Nephron (organoid): ENCODE measurements at regions not wholly inside any gene's neighbourhood (a gene's known extent, or its start where the extent isn't known, plus 50 kb on each side); places are given as distances from the start of the nearest gene placed in this dataset.

ENCODE experiments used
- H3K27ac Mint-ChIP-seq, 3 experiments: 2 replicates each; pipeline ENCODE4 v1.8.0; 2020; ENCODE audit warnings: mixed read lengths in 3 of 3, mild to moderate bottlenecking in 2 of 3, moderate library complexity in 1 of 3
- H3K27me3 Mint-ChIP-seq: 2 replicates; pipeline ENCODE4 v1.8.0; 2021; ENCODE audit warnings: low read depth, mild to moderate bottlenecking, moderate library complexity, mixed read lengths
- H3K36me3 Mint-ChIP-seq: 2 replicates; pipeline ENCODE4 v1.8.0; 2020; ENCODE audit warnings: low read depth, mixed read lengths
- H3K4me1 Mint-ChIP-seq: 2 replicates; pipeline ENCODE4 v1.8.0; 2020; ENCODE audit warnings: mixed read lengths
- H3K4me3 Mint-ChIP-seq, 3 experiments: 2 replicates each; pipeline ENCODE4 v1.8.0; 2020; ENCODE audit warnings: mild to moderate bottlenecking in 3 of 3, mixed read lengths in 3 of 3, moderate library complexity in 2 of 3
- H3K9me3 Mint-ChIP-seq: 2 replicates; pipeline ENCODE4 v1.8.0; 2020; ENCODE audit warnings: mixed read lengths
- TF ChIP-seq, protein P1 (sequence below), 3 experiments: fragments of 200-600 bp; sonication (generic); IDR thresholded peaks; one replicate each; pipeline ENCODE4 v1.5.0; 2021; ENCODE audit warnings: antibody characterized with exemption in 3 of 3; ENCODE audit not compliant: unreplicated experiment in 3 of 3

GRCh38 chr9:3696368-3696767 is 170.6 kb upstream of the RFX3 start:
- Mint-ChIP-seq H3K4me3 (no peak overlapping the region), H3K36me3 (no peaks in the 10 kb centered on the region), H3K27me3 (no peaks in the 10 kb centered on the region), H3K4me1 (peaks cover 5% of the 10 kb centered on the region), H3K9me3 (no peaks in the 10 kb centered on the region), H3K27ac (no peak overlapping the region)
- TF ChIP-seq, protein P1, sequence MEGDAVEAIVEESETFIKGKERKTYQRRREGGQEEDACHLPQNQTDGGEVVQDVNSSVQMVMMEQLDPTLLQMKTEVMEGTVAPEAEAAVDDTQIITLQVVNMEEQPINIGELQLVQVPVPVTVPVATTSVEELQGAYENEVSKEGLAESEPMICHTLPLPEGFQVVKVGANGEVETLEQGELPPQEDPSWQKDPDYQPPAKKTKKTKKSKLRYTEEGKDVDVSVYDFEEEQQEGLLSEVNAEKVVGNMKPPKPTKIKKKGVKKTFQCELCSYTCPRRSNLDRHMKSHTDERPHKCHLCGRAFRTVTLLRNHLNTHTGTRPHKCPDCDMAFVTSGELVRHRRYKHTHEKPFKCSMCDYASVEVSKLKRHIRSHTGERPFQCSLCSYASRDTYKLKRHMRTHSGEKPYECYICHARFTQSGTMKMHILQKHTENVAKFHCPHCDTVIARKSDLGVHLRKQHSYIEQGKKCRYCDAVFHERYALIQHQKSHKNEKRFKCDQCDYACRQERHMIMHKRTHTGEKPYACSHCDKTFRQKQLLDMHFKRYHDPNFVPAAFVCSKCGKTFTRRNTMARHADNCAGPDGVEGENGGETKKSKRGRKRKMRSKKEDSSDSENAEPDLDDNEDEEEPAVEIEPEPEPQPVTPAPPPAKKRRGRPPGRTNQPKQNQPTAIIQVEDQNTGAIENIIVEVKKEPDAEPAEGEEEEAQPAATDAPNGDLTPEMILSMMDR (IDR thresholded peaks at IDR 0.05; ENCODE audit: unreplicated experiment in 3 of 3), result no peak

- no peak overlapping the region for H3K27ac Mint-ChIP-seq
- H3K9me3 Mint-ChIP-seq, result no peaks in the 10 kb centered on the region
- H3K36me3 Mint-ChIP-seq, result no peaks in the 10 kb centered on the region
- peaks cover 3% of the 10 kb centered on the region for H3K4me1 Mint-ChIP-seq
- TF ChIP-seq, protein P1 (IDR thresholded peaks at IDR 0.05; ENCODE audit: unreplicated experiment in 3 of 3), result no peak
- no peak overlapping the region for H3K4me3 Mint-ChIP-seq
- H3K27me3 Mint-ChIP-seq, result no peaks in the 10 kb centered on the region
These were observed 166.8 kb upstream of the RFX3 start for GRCh38 chr9:3692606-3693005.

DNA sequence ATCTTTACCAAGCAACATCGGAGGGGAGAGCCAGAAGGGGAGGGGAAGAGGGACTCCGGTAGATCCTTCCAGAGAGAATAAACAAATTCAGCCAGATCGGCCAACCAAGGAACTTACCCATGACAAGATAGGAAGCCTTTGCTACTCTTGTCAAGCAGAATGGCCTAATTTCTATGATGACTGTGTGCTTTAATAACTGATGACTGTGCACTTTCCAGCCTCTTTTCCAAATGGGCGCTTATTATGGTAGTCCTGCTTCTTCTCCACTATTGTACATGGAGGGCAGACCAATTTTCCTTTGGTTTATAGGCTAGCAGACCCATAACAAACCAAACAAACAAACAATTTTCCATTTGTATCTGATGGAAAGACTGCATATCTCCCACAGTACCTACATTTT is 163.8 kb upstream of the RFX3 start:
- Mint-ChIP-seq H3K27me3 (no peaks in the 10 kb centered on the region), H3K36me3 (no peaks in the 10 kb centered on the region), H3K4me3 (no peak overlapping the region), H3K27ac (no peak overlapping the region), H3K4me1 (no peaks in the 10 kb centered on the region), H3K9me3 (no peaks in the 10 kb centered on the region)
- TF ChIP-seq, protein P1 (IDR thresholded peaks at IDR 0.05; ENCODE audit: unreplicated experiment in 3 of 3), result no peak

GRCh38 chr9:3687145-3687544 is 161.3 kb upstream of the RFX3 start:
- Mint-ChIP-seq H3K27ac (no peak overlapping the region), H3K27me3 (no peaks in the 10 kb centered on the region), H3K36me3 (no peaks in the 10 kb centered on the region), H3K4me1 (no peaks in the 10 kb centered on the region), H3K4me3 (no peak overlapping the region), H3K9me3 (no peaks in the 10 kb centered on the region)
- TF ChIP-seq, protein P1 (IDR thresholded peaks at IDR 0.05; ENCODE audit: unreplicated experiment in 3 of 3), result no peak

DNA sequence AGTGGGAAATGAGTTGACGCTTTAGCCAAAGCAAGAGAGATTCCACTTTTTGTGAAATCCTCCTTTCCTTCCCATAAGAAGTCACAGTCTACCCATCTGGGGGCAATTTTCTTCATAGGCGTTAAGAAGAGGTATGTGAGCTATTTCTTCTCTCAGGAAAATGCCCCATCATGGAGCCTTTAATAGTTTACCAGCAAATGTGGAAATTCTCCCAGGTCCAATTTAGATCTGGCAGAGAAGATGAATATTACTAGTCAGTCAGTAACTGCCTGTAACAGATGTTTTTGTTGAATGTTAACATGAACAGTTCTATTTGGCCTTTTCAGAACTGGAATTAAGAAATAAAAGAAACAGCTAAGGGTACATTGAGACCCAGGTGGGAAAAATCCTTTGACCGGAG is 156.4 kb upstream of the RFX3 start:
- TF ChIP-seq, protein P1 (IDR thresholded peaks at IDR 0.05; ENCODE audit: unreplicated experiment in 3 of 3), result no peak
- Mint-ChIP-seq H3K4me1 (no peaks in the 10 kb centered on the region), H3K27me3 (no peaks in the 10 kb centered on the region), H3K4me3 (no peak overlapping the region), H3K27ac (no peak overlapping the region), H3K9me3 (no peaks in the 10 kb centered on the region), H3K36me3 (no peaks in the 10 kb centered on the region)

DNA sequence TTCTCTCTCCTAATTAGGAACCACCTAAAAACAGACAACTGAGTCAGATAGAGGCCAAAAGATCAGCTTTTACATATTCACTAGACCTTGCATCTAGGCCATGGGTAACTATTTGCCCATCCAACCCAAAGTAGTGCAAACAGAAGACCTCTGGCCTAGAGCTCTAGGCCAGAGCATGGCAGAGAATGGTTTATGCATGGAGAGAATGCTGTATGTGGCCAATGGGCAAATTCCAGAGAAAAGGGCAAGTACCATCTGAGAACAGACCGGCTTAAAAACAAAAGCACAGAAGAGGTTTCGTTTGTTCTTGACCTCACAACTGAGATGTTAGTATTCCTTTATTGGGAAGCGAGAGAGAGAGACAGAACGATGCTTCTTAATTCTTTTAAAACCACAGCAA is 151.7 kb upstream of the RFX3 start:
- TF ChIP-seq, protein P1 (IDR thresholded peaks at IDR 0.05; ENCODE audit: unreplicated experiment in 3 of 3), result no peak
- Mint-ChIP-seq H3K27me3 (no peaks in the 10 kb centered on the region), H3K4me1 (no peaks in the 10 kb centered on the region), H3K36me3 (no peaks in the 10 kb centered on the region), H3K4me3 (no peak overlapping the region), H3K9me3 (no peaks in the 10 kb centered on the region), H3K27ac (no peak overlapping the region)
